Calu3 (cell line): ENCODE measurements at regions not wholly inside any gene's neighbourhood (a gene's known extent, or its start where the extent isn't known, plus 50 kb on each side); places are given as distances from the start of the nearest gene placed in this dataset.

ENCODE experiments used
- BruUV-seq: library from RNA; stranded (reverse); fragments of 400-500 nt; replicated peaks from 2 replicates; lab custom pipeline; 2021; lab: Mats Ljungman, UMichigan
- CTCF ChIA-PET: fragments of 300-600 bp; sonication (Branson Sonifier 250); formaldehyde crosslinking; loops from one replicate; lab custom pipeline; 2022; ENCODE audit warnings: antibody characterized with exemption; lab: Charles Lee
- DNase-seq: peaks from one replicate; pipeline ENCODE4 v3.0.0; 2022
- H3K27ac Mint-ChIP-seq: one replicate; pipeline ENCODE4 v1.8.0; 2022; ENCODE audit warnings: mixed read lengths; ENCODE audit not compliant: unreplicated experiment
- H3K27me3 Mint-ChIP-seq: one replicate; pipeline ENCODE4 v1.8.0; 2022; ENCODE audit warnings: mixed read lengths; ENCODE audit not compliant: unreplicated experiment
- H3K36me3 Mint-ChIP-seq: one replicate; pipeline ENCODE4 v1.8.0; 2022; ENCODE audit warnings: mild to moderate bottlenecking, moderate library complexity, mixed read lengths; ENCODE audit not compliant: insufficient read depth, unreplicated experiment
- H3K4me1 Mint-ChIP-seq: one replicate; pipeline ENCODE4 v1.8.0; 2022; ENCODE audit warnings: mild to moderate bottlenecking, low read depth, mixed read lengths; ENCODE audit not compliant: unreplicated experiment
- H3K4me3 Mint-ChIP-seq: one replicate; pipeline ENCODE4 v1.8.0; 2022; ENCODE audit warnings: mild to moderate bottlenecking, low read depth, moderate library complexity, mixed read lengths; ENCODE audit not compliant: unreplicated experiment
- H3K9me3 Mint-ChIP-seq: one replicate; pipeline ENCODE4 v1.8.0; 2022; ENCODE audit warnings: low read depth, mixed read lengths; ENCODE audit not compliant: unreplicated experiment
- intact Hi-C: fragments of 100-400 bp; cut with micrococcal nuclease; formaldehyde crosslinking; loops from one replicate; pipeline ENCODE4 v1.10.0; 2022; ENCODE audit not compliant: unreplicated experiment
- TF ChIP-seq, protein P1 (sequence below): fragments of 200-600 bp; IDR thresholded peaks from one replicate; pipeline ENCODE4 v1.8.0; 2022; ENCODE audit warnings: antibody characterized with exemption; ENCODE audit not compliant: unreplicated experiment

DNA sequence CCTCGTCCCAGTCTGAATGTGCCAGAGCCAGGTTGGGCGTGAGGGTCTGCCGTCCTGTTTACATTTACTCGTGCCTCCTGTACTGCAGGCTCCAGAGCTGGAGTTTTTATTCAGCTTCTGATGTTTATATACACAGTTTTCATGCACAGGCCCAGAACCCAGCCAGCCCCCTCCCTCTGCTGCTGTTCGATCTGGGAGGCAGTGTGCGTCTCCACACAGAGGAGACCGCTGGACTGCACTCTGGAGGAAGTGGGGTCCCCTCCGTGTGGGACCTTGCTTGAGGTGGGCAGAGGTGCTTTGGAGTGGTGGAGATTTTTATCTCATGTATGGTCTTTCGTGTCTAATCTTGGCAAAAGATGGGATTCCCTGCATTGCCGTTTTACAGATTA is 90.6 kb downstream of the GLI2 start:
- H3K9me3 Mint-ChIP-seq, result no peaks in the 10 kb centered on the region
- BruUV-seq, result no TSS peak
- H3K4me3 Mint-ChIP-seq, result no peak overlapping the region
- no peaks in the 10 kb centered on the region for H3K36me3 Mint-ChIP-seq
- TF ChIP-seq, protein P1, sequence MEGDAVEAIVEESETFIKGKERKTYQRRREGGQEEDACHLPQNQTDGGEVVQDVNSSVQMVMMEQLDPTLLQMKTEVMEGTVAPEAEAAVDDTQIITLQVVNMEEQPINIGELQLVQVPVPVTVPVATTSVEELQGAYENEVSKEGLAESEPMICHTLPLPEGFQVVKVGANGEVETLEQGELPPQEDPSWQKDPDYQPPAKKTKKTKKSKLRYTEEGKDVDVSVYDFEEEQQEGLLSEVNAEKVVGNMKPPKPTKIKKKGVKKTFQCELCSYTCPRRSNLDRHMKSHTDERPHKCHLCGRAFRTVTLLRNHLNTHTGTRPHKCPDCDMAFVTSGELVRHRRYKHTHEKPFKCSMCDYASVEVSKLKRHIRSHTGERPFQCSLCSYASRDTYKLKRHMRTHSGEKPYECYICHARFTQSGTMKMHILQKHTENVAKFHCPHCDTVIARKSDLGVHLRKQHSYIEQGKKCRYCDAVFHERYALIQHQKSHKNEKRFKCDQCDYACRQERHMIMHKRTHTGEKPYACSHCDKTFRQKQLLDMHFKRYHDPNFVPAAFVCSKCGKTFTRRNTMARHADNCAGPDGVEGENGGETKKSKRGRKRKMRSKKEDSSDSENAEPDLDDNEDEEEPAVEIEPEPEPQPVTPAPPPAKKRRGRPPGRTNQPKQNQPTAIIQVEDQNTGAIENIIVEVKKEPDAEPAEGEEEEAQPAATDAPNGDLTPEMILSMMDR, result no peak
- H3K27ac Mint-ChIP-seq, result no peak overlapping the region
- no peaks in the 10 kb centered on the region for H3K4me1 Mint-ChIP-seq
- intact Hi-C loops, result no loop called here
- no peak for DNase-seq
- H3K27me3 Mint-ChIP-seq, result peaks cover 26% of the 10 kb centered on the region
- CTCF ChIA-PET, result no interaction called here

DNA sequence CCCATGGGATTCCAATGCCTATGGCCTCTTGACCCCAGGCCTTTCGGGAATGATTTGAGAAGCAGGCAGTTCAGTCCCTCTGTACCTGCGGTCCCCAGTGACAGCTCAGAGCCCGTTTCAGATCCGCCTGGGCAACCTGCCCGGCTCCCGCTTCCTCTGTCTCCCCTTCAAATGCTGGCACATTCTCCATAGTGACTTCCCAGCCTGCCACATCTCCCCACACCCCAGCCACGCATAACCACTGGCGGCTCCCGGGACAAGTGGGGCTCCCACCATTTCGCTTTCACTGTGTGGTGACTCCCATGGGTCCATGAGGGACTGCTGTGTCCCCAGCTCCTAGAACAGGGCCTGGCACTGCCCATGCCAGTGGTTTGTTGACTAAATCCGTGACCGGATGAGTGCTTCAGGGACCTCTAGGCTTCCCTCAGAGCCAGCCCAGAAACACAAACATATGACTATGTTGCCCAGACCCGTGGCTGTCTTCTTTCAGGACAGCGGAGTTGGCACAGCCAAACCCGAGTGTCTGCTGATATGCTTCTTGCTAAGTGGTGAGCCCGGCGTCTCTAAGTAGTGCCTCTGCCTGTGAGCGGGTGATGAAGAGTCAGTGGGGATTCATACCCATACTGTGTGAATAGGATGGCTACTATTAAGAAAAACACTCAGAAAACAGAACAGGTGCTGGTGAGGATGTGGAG is 91.2 kb downstream of the GLI2 start:
- TF ChIP-seq, protein P1, result no peak
- CTCF ChIA-PET, result no interaction called here
- no peak for DNase-seq
- peaks cover 28% of the 10 kb centered on the region for H3K27me3 Mint-ChIP-seq
- no peaks in the 10 kb centered on the region for H3K4me1 Mint-ChIP-seq
- H3K27ac Mint-ChIP-seq, result no peak overlapping the region
- no peak overlapping the region for H3K4me3 Mint-ChIP-seq
- no peaks in the 10 kb centered on the region for H3K9me3 Mint-ChIP-seq
- intact Hi-C loops, result no loop called here
- BruUV-seq, result no TSS peak
- no peaks in the 10 kb centered on the region for H3K36me3 Mint-ChIP-seq

DNA sequence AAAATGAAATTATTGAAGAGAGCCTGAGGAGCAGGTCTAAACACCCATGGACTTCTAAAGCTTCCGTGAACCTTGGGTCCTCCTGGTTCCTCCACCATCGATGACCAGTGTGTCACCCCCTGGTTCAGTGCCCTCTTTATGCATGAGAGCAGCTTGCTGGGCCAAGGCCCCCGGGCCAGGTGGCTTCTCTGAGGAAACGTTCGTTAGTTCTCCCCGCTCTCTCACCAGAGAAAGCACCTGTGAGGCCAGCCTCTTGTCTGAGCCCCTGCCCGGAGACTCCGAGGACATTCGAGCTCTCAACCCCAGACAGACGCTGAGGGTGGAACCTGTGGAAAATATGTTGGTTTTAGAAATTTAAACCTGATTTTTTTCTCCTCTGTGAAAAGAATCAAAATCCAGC is 92.4 kb downstream of the GLI2 start:
- CTCF ChIA-PET, result interaction anchor here (0.6 to 0.7 kb wide), 2 partner anchors 14 to 86 kb away, joined by 3 to 4 read pairs; no protein-coding TSS in a partner anchor
- DNase-seq, result no peak
- H3K9me3 Mint-ChIP-seq, result no peaks in the 10 kb centered on the region
- TF ChIP-seq, protein P1, result no peak
- no TSS peak for BruUV-seq
- no peak overlapping the region for H3K27ac Mint-ChIP-seq
- no peaks in the 10 kb centered on the region for H3K4me1 Mint-ChIP-seq
- intact Hi-C loops, result no loop called here
- no peak overlapping the region for H3K4me3 Mint-ChIP-seq
- H3K27me3 Mint-ChIP-seq, result peaks cover 25% of the 10 kb centered on the region
- no peaks in the 10 kb centered on the region for H3K36me3 Mint-ChIP-seq

DNA sequence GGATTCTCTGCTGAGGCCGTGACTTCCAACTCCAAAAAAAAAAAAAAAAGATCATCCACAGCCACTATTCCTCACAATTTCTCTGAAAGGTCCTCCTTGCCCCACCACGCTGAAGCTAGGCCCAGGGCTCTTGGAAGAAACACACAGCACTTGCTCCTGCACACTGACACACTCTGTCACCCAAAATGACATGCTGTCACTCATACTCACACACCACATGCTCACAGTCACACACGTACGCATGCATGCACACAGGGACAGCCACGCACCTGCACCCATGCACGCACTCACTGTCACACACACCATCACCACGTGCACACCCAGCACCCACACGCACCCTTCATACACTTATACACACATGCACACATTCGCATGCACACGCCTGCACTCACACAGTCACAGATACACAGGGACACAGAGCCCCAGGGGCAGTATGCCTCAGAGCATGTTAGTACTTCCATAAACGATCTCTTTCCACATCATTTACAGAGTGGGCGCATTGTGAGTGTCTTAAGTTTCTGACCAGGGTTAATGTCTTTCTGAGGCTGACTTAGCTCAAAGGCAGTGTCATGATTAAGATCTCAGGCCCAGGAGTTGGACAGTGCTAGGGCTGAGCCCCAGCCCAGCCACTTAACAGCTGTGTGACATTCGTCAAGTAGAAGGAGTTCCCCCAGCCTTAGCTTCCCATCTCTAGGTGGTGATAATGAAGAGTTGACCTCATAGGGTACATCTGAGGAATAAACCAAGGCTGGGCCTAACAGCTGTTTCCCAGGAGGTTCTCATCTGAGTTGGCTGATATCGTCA is 93.4 kb downstream of the GLI2 start:
- CTCF ChIA-PET, result interaction anchor here (0.6 to 0.7 kb wide), 2 partner anchors 13 to 85 kb away, joined by 3 to 4 read pairs; no protein-coding TSS in a partner anchor
- Mint-ChIP-seq H3K4me3 (no peak overlapping the region), H3K27me3 (peaks cover 15% of the 10 kb centered on the region), H3K27ac (no peak overlapping the region), H3K4me1 (no peaks in the 10 kb centered on the region), H3K9me3 (no peaks in the 10 kb centered on the region), H3K36me3 (no peaks in the 10 kb centered on the region)
- no peak for DNase-seq
- intact Hi-C loops, result no loop called here
- no TSS peak for BruUV-seq
- TF ChIP-seq, protein P1, result no peak
